GM23338 (cell line): ENCODE measurements at regions not wholly inside any gene's neighbourhood (a gene's known extent, or its start where the extent isn't known, plus 50 kb on each side); places are given as distances from the start of the nearest gene placed in this dataset.

Experiments used
- CREB1 ChIP-seq: fragments of 250-450 bp; sonication (Bioruptor Pico); IDR thresholded peaks from 2 replicates; pipeline ENCODE4 v1.5.0; 2020; ENCODE audit warnings: low read depth, mild to moderate bottlenecking, moderate library complexity
- EZH2 ChIP-seq: fragments of 200-600 bp; sonication (generic); IDR thresholded peaks from one replicate; pipeline ENCODE4 v1.8.0; 2017; ENCODE audit warnings: antibody characterized with exemption, mild to moderate bottlenecking, low read depth; ENCODE audit not compliant: unreplicated experiment
- TF ChIP-seq, protein P1 (sequence below), 2 experiments: fragments of 200-600 bp in 1 of 2; sonication (generic) in 1 of 2; conservative IDR thresholded peaks; 2 replicates each; pipeline versions ENCODE4 v1.5.1 to v1.6.1; 2016 to 2017; ENCODE audit warnings: antibody characterized with exemption in 2 of 2, low read depth in 2 of 2, mild to moderate bottlenecking in 2 of 2, moderate library complexity in 1 of 2

DNA sequence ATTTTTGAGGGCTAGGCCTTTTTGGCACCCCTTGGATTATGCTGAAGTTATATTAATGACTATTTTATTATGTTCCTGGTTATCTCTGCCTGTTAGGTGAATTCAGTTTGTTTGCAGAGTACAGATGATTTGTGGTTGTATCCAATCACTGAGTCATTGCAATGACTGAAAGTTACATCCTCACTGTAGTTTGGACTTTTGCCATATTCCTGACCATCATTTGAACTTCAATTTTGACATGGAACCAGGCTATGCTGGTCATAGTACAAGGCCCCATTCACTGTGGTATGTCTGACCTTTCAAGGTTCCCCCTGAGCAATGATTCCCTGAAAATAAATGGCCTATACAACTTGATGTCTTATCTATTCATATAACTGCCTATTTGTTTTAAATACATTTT is 621.0 kb downstream of the CCER1 start:
- TF ChIP-seq, protein P1, sequence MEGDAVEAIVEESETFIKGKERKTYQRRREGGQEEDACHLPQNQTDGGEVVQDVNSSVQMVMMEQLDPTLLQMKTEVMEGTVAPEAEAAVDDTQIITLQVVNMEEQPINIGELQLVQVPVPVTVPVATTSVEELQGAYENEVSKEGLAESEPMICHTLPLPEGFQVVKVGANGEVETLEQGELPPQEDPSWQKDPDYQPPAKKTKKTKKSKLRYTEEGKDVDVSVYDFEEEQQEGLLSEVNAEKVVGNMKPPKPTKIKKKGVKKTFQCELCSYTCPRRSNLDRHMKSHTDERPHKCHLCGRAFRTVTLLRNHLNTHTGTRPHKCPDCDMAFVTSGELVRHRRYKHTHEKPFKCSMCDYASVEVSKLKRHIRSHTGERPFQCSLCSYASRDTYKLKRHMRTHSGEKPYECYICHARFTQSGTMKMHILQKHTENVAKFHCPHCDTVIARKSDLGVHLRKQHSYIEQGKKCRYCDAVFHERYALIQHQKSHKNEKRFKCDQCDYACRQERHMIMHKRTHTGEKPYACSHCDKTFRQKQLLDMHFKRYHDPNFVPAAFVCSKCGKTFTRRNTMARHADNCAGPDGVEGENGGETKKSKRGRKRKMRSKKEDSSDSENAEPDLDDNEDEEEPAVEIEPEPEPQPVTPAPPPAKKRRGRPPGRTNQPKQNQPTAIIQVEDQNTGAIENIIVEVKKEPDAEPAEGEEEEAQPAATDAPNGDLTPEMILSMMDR (conservative IDR thresholded peaks at IDR 0.05; ENCODE audit: low read depth in 2 of 2) = no peak
- TF ChIP-seq EZH2 = no peak
- TF ChIP-seq CREB1 (CRISPR knock-in tag) = no peak
